HS-27A (cell line): ENCODE measurements at regions not wholly inside any gene's neighbourhood (a gene's known extent, or its start where the extent isn't known, plus 50 kb on each side); places are given as distances from the start of the nearest gene placed in this dataset.
"Not testable (repeated sequence)": the region's sequence is repeated elsewhere in the genome, so short reads cannot be mapped to it uniquely, and the experiment has no call there.

Source experiments
- DNase-seq: peaks from one replicate; pipeline ENCODE4 v3.0.0-alpha.2; 2012; ENCODE audit warnings: low read depth, missing footprints

- no peak for DNase-seq
These were observed 181.9 kb upstream of the ZNF469 start for GRCh38 chr16:88200896-88201185.

DNA sequence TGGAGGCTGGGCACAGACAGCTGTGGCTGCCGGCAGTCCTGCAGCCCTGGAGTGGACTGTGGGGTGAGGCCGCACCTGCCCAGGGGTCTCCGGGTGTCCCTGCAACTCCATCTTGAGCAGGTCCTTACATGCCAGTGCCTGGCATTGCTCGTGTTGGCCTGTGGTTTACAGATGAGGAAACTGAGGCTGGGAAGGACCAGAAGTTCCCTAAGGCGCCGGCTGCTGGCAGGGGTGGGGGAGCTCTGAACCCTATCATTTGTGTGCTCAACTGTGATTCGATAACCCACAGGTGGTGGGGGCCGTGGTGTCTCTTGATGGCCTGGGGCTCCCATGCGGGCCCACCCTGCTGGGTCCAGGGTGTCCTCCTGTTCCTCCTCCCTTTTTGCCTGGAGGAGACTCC is 181.1 kb upstream of the ZNF469 start:
- not testable (repeated sequence) for DNase-seq

GRCh38 chr16:88202207-88202745 is 180.5 kb upstream of the ZNF469 start:
- no peak for DNase-seq

GRCh38 chr16:88202856-88203681 is 179.7 kb upstream of the ZNF469 start:
- DNase-seq = not testable (repeated sequence)

- not testable (repeated sequence) for DNase-seq
These were observed 178.3 kb upstream of the ZNF469 start for GRCh38 chr16:88204131-88205110.

DNA sequence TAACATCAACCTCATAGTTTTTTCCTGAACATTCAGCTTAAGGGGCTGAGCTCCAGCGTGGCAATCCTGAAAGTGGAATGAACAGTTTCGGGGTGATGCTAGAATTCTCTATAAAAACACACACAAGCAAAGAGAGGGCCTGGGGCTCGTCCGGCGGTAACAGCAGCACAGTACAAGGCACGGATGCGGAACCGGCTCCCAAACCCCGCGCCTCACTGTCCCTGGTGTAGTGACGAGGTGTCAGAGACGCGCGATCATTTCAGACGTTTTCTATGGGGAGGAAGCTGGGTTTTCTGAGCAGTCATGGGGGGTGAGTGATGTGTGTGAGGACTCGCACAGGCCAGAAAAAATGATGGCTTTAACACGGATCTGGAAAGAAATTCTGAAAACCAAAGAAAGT is 177.3 kb upstream of the ZNF469 start:
- not testable (repeated sequence) for DNase-seq

- DNase-seq = not testable (repeated sequence)
These were observed 176.8 kb upstream of the ZNF469 start for GRCh38 chr16:88206006-88206405.

GRCh38 chr16:88206516-88206915 is 176.2 kb upstream of the ZNF469 start:
- DNase-seq = not testable (repeated sequence)

DNA sequence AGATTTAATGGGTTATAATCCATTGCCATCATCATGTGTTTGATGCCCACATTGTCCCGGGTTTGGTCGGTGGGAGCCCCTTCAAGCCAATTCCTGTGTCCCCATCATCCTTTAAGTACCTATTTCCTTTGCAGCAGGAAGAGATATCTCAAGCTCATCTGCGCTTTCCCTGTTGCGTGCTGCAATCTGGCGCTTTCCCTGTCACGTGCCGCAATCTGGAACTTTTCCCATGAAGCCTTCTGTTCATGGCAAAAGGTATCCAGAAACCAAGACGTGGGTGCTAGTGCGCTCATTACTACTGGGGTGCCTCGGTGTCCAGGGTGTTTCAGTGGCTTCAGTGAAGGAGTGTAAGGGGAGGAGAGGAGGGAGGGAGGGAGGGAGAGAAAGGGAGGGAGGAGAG is 174.6 kb upstream of the ZNF469 start:
- no peak for DNase-seq

DNA sequence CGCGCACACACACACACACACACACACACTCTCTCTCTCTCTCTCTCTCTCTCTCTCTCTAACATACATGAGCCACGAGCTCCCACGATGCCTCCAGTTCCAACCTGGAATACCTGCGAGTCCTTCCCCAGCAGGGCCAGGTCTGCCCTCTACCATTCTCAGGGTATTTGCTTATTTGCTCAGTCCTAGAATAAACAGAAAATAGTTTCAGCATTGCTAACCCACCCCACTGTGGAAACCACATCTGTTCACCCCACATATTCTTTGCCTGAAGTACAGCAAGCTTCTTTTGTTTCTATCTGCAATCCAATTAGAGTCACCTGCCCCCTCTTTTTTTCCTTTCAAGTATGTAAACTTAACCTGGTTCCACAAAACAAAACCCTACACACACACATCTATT is 174.0 kb upstream of the ZNF469 start:
- not testable (repeated sequence) for DNase-seq

GRCh38 chr16:88209579-88209978 is 173.2 kb upstream of the ZNF469 start:
- not testable (repeated sequence) for DNase-seq

DNA sequence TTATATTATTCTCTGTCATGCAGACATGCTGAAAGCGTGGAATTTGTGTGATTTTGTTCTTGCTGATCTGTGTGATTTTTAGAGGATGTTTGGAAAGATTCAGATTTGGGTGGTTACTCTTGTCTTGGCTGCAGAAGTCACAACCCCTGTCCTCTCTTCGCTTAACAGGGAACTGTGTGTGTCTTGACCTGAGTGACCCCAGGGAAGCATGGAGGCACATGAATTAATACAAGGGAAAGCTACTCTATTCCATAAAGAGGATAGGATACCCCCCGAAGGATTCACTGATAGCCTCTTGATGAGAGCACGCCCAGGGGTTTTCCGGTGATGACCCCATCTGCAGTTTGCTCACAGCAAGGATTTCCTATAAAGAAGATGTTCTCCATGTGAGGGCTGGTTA is 168.8 kb upstream of the ZNF469 start:
- DNase-seq = not testable (repeated sequence)

GRCh38 chr16:88221001-88221761 is 161.6 kb upstream of the ZNF469 start:
- DNase-seq = not testable (repeated sequence)

DNA sequence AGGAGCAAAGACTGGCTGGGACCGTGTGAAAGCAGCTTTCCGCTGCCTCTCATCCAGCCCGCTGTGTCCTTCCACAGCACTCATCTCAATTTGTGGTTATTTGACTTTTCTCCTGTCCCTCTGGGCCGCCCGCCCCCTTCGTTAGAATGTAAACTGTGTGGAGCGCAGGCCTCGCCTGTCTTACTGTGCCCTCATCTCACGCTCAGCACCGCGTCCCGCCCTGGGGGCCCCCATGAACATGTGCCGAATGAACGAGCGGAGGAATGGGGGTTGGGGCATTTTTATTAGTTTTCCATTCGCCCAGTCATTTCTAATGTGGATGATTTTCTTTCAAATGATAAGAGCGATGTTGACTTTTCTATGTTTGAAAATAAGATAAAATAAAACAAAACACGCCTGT is 159.1 kb upstream of the ZNF469 start:
- not testable (repeated sequence) for DNase-seq

GRCh38 chr16:88224131-88224898 is 158.4 kb upstream of the ZNF469 start:
- DNase-seq = not testable (repeated sequence)

DNA sequence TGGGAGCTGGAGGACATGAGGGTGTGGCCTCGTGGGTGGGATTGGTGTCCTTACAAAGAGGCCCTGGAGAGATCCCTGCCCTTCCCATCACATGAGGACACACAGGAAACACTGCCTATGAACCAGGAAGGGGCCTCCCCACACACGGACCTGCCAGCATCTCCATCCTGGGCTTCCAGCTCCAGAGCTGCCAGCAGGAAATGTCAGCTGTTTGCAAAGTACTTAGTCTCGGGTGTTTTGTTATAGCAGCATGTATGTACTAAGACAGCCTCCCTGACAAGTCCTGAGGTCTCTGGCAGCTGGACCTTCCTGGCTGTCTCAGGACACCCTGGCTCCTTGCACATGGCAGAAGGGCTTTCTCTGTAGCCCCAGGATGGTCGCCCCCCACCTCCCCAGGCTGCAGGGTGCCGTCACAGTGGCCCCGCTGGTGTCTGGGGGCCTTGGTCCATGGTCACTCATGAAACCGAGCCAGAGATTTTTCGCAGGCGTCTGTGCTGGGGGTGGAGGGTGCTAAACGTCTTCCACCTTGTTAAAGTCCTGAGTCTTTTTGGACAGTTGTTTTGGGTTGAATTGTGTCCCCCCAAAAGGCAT is 157.0 kb upstream of the ZNF469 start:
- DNase-seq = not testable (repeated sequence)

DNA sequence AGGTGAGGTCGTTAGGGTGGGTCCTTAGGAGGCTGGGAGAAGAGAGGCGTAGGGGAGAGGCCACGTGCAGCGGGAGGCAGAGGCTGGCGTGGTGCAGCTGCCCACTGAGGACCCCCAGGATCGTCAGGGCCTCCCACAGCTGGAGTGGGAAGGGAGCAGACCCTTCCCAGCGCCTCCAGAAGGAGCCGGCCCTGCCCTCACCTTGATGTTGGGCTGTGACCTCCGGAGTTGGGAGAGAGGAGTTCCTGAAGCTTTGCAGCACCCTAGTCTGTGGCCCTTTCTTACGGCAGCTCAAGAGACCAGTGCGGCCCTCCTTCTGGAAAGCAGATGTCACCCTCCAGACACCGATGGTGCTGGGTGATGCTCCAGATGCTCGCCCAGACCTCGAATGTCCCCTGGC is 156.5 kb upstream of the ZNF469 start:
- DNase-seq = not testable (repeated sequence)

DNA sequence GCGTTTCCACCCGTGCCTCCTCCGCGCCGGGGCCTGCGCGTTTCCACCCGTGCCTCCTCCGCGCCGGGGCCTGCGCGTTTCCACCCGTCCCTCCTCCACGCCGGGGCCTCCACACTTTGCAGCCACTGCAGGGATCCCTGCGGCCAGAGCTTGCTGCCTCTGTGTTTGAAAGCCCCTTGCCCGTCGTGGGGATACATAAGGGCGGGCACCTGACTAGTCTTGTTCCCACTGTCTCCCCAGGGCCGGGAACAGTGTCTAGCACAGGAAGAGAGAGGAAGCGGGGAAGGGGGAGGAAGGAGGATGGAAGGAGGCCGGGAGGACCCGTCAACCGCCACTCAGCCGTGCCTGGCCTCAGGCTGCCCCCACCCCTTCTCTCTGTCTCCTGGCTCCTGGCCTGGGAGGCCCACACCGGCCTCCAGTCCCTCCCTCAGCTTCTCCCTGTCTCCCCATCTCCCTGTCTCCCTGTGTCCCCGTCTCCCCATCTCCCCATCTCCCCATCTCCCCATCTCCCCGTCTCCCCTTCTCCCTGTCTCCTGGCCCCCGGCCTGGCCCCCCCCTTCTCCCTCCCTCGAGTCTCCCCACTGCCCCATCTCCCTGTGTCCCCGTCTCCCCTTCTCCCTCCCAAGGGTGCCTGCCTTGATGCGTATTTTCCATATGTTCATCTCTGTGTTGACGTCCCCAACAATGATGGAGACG is 155.6 kb upstream of the ZNF469 start:
- not testable (repeated sequence) for DNase-seq

DNA sequence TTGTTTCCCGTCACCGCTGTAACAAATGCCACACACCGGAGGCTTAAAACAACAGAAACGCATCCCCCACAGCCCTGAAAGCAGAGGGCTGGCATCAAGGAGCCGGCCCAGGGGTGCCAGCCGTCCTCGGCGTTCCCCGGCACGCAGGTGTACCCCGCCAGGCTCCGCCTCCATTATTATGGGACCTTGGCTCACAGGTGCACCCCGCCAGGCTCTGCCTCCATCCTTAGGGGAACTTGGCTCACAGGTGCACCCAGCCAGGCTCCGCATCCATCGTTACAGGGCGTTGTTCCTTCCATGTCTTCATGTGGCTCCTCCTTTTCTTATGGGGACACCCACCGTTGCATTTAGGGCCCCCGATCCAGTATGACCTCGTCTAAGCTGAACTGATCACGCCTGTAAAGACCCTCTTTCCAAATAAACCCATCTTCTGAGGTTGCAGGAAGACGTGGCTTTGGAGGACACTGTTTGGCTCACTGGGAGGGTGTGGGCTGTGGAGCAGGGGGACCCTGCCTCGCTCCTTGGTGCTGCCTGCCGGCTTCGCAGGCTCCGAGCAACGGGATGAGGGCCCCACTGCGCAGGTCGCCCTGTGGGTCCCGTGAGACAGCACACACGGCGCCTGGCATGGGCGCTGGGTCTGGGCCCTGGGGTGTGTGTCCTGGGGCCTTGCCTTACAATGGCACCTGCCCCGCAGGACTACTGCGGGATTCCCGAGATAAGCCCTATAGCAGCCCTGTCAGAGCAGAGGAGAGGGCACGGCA is 154.9 kb upstream of the ZNF469 start:
- not testable (repeated sequence) for DNase-seq
